ENCODE measurements at regions not wholly inside any gene's neighbourhood (a gene's known extent, or its start where the extent isn't known, plus 50 kb on each side); places are given as distances from the start of the nearest gene placed in this dataset.
A peak's percentile ranks its signal among the peaks of the same experiment; 100 is the strongest.

- no peak for DNase-seq (ENCODE audit: low spot score)
These were observed 58.3 kb upstream of the STXBP1 start for GRCh38 chr9:127553793-127554192.

GRCh38 chr9:127554966-127555839 lies 56.9 kb upstream of the STXBP1 start:
- no peak for DNase-seq (ENCODE audit: low spot score)

- DNase-seq (ENCODE audit: low spot score) = peak; percentile 74
These were observed 55.9 kb upstream of the STXBP1 start for GRCh38 chr9:127555840-127556820.

GRCh38 chr9:127556871-127557270 lies 55.2 kb upstream of the STXBP1 start:
- no peak for DNase-seq (ENCODE audit: low spot score)

GRCh38 chr9:127557466-127557869 lies 54.6 kb upstream of the STXBP1 start:
- no peak for DNase-seq (ENCODE audit: low spot score)

GRCh38 chr9:127557998-127558546 lies 54.0 kb upstream of the STXBP1 start:
- no peak for DNase-seq (ENCODE audit: low spot score)

GRCh38 chr9:127558581-127559246 lies 53.4 kb upstream of the STXBP1 start:
- no peak for DNase-seq (ENCODE audit: low spot score)

- DNase-seq (ENCODE audit: low spot score) = no peak
These were observed 52.8 kb upstream of the STXBP1 start for GRCh38 chr9:127559247-127559680.

- DNase-seq (ENCODE audit: low spot score) = peak; percentile 94
These were observed 50.4 kb upstream of the STXBP1 start for GRCh38 chr9:127561491-127562278.

Data from SW480 (cell line).